NCI-H187 (cell line): ENCODE measurements at regions not wholly inside any gene's neighbourhood (a gene's known extent, or its start where the extent isn't known, plus 50 kb on each side); places are given as distances from the start of the nearest gene placed in this dataset.

Experiments used
- DNase-seq, 2 experiments: peaks; one replicate each; lab custom pipeline; 2025; lab: John Stamatoyannopoulos, UW

DNA sequence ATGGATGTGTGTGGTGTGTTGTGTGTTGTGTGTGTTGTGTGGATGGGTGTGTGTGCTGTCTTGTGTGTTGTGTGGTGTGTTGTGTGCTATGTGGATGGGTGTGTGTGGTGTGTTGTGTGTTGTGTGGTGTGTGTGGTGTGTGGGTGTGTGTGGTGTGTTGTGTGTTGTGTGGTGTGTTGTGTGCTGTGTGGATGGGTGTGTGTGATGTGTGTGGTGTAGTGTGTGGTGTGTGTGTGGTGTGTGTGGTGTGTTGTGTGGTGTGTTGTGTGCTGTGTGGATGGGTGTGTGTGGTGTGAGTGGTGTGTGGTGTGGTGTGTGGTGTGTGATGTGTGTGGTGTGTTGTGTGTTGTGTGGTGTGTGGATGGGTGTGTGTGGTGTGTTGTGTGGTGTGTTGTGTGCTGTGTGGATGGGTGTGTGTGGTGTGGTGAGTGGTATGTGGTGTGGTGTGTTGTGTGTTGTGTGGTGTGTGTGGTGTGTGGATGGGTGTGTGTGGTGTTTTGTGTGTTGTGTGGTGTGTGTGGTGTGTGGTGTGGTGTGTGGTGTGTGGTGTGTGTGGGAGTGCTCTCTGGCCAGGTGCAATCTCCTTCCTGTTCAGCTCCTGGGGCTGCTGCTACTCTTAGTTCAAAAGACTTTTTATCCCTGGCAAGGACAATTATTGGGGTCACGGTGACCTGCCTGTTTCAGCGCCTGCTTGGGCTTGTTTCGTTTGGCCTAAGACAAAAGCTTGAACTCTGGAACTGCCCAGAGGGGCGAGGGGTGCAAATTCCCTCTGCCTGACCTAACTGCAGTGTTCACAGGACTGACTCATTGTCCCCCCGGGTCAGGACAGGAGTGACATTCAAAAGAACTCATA is 101.1 kb downstream of the UBIAD1 start:
- no peak for DNase-seq

DNA sequence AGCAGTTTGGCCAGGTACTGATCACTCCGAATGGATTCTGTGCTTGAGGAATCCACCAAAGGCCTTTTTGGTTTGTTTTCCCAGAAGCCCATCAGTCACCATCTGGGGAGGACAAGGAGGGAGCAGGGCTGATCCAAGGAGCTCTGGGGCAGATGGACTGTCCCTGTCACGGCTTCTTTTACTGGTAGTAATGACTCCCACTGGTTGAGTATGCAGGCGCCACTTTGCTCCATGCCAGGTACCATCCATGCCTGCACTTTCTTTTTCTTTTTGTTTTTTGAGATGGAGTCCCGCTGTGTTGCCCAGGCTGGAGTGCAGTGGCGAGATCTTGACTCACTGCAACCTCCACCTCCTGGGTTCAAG is 101.7 kb downstream of the UBIAD1 start:
- DNase-seq: no peak

DNA sequence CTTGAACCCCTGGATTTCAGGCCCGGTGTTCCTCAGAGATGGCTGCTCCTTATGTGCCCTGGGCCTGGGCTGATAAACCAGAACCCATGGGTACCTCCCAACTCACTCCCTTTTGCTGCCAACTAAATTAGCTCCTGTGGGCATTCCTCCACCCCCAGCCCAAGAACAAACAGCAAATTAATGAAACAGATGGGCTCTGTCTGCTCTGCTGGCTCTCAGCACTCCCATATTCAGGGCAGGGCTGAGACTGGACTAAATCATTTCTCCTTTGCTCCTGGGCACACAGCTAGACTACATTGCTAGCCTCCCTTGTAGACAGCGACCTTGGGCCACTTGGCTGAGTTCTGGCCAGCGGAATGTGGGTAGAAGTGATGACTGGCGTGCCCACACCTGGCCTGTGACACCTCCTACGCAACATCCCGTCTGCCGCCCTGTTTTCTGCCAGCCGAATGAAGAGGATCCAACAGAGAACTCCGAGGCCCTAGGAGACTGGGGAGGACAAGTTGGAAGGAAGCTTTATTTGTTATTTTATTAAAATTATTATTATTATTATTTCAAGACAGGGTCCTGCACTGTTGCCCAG is 101.9 kb upstream of the DISP3 start:
- no peak for DNase-seq

DNA sequence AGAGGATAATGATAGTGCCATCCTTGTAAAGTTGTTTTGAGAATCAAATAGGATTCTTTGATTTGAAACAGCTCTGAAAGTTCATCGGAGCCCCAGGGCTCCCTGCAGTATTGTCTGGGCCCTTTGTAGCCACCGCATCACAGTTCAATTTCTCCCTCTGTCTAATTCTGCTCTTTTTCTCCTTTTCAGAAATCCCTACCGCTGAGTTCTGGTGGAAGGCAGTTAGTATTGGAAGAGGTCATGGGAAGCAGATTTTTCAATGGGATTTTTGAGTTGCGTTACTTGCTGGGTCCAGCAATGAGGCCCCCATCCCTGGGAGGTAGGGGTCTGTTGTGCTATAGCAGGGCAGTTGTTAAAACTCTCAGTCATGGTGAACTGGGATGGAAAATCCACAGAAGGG is 101.0 kb upstream of the DISP3 start:
- no peak for DNase-seq

DNA sequence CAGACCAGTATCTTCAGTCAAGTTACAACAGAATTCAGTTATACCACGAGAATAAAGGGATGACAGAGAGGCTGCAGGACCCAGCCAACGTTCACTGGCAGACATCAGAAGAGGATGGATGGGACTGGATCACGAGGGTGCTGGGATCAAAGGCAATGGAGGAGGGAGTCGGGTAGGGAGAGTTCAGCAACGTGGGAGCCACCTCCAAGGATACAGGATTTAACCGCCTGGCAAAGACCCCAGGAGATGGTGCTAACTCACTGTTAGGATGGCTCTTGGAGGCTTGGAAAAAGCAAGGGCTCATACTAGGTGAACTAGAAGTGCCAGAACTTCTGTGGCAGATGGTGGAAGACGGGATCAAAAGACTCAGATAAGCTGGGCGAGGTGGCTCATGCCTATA is 99.1 kb upstream of the DISP3 start:
- DNase-seq: no peak

DNA sequence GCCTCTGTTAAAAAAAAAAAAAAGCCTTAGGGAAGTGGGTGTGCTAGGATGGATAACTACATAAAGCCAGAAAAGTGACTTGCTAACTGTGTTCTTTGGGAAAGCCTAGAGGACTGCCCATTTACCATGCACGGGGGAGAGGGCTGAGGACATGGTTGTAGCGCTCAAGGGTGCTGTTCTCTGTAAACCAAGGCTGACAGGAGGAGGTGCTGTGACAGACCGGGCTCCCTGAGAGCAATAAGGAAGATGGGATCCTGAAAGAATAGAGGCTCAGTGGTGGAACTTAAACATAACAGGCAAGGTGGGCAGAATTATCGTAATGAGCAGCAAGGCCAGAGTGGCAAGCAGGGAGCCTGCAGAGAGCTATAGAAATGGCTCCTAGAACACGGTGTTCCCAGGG is 98.5 kb upstream of the DISP3 start:
- no peak for DNase-seq

DNA sequence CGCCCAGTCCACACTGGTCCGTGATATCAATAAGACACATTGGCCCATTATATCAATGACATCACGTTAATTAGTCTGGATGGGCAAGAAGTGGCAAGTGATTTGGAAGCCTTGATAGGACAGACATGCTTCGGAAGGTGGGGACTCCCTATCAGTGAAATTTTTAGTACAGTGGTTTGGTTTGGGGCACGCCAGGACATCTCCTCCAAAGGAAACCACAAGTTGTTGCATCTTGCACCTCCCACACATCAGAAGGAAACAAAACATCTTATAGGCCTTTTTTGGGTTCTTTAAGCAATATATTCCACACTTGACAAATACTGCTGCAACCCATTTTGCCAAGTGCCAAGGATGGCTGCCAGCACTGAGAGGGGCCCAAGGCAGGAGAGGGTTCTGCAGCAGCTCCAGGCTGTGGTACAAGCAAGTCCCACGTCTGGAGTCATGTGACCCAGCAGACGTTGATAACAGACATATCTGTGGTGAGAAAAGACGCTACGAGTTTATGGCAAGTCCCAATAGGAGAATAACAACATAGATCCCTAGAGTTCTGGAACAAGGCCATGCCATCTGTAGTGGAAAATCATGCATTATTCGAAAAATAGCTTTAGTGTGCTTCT is 95.3 kb upstream of the DISP3 start:
- DNase-seq: no peak

DNA sequence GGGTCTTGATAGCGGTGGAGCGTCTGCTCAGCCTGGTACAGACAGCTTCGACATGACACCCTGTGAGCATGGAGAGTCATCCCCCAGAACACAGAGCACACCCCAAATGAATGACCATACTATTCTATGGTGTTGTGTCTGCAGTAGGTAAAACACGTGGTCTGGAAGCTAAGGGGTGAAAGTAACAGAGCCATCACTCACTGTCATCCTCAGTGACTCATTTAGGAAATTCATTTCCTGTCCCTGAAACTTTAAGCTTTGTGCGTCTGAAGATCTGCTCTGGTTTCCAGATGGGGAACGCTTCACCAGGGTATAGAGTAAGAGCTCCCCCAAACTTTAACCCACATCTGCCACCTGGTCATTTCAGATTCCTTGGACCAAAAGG is 94.8 kb upstream of the DISP3 start:
- no peak for DNase-seq

DNA sequence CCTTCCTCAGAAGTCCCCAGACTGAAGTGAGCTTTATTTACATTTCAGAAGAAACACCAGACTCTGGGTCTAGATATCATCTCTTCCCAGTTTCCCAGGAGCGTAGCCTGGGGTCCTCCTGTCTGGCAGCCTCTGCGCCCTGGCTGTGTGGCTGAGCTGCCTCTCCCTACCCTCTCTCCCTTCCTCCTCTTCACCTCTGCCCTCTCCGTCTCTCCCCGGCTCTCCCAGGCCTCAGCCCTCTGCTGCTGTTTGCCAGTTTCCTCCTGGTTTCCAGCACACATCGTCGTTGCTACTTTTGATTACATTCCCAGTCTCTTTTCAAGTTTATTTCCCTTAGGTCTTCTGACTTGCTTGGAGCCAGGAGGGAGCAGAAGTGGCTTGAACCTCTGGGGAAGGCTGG is 91.1 kb upstream of the DISP3 start:
- DNase-seq: no peak

DNA sequence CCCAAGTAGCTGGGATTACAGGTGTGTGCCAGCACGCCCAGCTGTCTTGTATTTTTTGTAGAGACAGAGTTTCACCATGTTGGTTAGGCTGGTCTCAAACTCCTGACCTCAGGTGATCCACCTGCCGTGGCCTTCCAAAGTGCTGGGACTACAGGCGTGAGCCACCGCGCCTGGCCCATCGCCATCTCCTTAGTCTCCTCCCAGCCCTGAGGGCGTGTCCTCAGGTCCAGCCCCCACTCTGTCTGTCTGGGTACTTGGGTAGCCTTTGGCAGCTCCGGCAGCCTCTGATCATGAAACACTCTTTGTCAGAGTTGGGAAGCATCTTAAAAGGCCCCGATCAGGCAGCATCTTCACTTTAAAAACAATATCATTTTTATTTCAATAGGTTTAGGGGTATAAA is 90.3 kb upstream of the DISP3 start:
- DNase-seq: no peak

DNA sequence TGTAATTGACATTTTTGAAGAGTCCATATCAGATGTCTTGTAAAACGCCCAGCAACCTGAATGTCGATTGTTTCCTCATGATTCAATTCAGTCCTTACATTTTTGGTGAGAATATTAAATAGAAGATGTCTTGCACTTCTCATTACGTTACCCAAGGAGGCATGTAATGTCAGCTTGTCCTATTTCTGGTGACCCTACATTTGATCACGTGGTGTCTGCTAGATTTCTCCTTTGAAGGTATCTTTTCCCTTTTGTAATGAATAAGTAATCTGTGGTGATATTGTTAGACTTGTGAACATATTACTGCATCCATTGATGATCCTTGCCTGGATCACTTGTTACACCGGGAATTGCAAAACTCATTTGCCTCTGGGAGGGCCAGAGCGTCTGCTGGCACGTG is 87.6 kb upstream of the DISP3 start:
- no peak for DNase-seq

DNA sequence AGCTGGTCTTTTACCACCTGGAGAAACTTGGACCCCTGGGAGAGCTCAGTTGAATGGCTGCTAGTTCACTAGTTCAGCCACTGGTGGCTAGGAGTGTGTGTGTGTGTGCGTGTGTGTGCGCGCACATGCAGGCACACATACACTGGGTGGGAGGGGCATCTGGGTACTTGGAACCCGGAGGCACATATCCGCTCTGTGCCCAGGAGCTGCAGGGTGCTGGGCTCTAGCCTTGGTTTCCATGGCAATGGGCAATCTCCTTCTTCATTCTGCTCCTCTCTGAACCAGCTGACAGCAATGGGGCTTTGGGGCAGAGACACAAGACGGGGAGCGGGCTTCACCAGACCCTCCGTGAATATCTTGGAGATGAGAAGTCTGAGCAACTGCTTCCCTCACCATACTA is 87.1 kb upstream of the DISP3 start:
- DNase-seq: no peak

DNA sequence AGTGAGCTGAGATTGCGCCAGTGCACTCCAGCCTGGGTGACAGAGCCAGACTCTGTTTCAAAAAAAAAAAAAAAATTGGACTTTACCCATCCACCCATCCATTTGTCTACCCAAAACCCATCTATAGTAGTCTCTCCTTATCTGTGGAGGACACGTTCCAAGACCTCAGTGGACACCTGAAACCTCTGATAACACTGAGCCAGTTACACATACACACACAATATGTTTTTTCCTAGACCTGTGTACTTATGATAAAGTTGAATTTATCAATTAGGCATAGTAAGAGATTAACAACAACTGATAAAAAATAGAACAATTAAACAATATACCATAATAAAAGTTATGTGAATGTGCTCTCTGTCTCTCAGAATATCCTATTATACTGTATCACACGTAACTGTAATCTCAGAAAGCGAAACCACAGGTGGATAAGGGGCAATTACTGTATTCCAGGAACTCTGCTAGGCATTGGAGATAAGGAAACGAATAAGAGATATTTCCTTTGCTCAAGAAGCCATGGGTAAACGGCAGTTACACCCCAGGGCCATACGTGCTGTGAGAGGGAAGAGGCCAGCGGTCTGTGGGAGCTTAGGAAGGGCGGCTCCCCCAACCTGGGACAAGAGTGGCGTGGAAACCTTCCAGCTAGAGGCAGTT is 84.2 kb upstream of the DISP3 start:
- DNase-seq: no peak

DNA sequence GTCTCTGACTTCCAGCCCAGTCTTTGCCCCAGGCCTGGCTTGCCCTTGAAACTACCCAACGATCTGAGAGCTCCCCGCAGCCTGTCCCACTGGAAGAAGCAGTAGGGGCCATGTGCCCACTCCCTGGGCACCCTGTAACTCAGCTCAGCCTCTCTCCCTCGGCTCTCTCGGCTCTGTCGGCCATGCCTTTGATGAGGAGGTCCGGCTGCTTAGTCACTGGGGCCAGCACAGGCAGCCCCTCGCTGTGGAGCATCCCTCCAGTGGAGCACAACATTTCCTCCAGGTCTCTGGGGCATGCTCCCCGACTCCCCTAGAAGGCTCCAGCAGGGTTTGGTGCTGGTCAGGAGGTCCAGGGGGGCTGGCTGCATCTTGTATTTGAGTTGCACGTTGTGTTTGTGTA is 83.3 kb upstream of the DISP3 start:
- DNase-seq: no peak

DNA sequence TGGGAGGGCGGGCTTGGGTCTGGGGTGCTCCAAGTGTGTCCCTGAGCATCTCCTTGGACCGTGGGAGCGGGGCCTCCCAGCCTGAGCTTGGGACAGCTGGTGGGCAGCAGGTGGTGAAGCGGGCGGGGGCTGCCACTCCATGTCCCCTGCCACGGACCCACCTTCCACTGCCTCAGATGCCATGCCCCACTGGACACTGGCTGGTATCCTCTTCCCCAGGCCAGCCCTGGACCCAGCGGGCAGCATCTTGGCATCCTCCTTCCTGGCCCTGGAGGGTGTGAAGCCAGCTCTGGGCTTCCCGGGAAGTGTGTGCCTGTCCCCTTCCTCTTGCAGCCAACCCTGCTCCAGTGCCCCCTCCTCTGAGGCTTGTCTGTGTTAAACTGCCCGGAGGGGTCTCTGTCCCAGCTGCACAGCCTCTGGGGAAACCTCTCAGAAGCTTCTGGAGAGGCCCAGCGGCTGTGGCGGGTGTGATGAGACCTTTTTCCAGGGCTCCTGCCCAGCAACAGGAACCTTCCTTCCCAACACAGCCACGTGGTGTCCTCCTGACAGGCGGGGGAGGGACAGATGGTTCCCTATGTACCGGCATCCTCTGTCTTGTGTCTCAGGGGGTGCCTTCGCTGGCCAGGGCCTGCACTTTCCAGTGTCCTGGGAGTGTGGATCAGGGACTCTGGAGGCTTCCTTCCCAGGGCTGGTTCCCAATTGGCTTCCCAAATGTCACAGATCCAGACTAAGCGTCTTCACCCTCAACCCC is 81.6 kb upstream of the DISP3 start:
- no peak for DNase-seq

DNA sequence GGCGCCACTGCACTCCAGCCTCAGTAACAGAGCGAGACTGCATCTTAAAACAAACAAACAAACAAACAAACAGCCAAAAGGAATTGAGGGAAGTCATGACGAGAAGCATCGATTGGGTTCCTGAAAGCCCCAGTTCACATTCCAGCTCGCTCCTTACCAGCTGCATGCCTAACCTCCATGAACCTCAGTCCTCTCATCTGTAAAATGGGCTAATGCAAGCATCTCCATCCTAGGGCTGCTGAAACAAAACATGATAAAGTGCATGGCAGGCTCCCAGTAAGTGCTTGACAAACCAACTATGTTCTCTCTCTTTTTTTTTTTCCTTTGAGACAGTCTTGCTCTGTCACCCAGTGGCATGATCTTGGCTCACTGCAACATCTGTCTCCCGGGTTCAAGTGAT is 79.7 kb upstream of the DISP3 start:
- no peak for DNase-seq

DNA sequence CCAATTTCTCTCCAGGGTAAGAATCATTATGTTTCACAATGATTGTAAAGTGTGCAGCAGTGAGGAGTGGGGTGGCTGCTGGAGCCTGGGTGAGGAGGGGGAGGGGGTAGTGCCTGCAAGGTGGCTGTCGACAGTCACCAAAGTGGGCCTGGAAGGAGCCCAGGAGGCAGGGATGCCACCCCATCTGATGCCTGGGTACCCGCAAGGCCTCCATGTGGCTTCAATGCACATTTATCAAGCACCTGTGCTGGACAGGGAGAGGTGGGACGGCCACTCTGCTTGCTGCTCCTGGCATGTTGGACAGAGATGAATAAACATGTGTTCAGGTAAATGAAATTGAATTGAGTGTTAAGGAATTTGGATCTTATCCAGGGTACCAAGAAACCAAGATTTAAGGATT is 78.8 kb upstream of the DISP3 start:
- DNase-seq: no peak

DNA sequence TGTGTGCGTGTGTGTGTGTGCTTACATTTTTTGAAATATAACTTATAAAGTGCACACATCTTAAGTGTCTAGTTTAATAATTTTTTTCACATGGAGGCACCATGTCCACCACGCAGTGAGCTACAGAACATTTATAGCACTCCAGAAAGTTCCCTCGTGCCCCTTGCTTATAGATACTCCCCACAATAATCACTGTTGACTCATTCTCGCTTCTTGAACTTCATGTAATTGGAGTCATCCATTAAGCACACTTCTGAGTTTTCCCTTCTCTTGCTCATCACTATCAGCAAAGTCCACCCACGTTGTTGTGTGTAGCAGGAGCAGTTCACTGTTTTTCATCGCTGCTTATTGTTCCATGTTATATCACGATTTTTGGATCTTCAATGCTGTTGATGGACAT is 78.4 kb upstream of the DISP3 start:
- no peak for DNase-seq

DNA sequence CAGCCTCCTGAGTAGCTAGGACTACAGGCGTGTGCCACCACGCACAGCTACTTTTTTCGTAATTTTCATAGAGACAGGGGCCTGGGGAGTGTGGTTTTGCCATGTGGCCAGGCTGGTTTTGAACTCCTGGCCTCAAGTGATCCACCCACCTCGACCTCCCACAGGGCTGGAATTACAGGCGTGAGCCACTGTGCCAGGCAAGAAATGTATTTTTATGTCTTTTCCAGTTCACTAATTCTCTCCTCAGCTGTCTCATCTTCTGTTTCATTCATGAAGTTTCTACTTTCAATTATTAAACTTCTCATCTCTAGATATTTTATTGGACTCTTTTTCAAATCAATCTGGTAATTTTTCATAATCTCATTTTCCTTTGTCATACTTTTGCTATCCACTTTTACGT is 72.1 kb upstream of the DISP3 start:
- DNase-seq: no peak

DNA sequence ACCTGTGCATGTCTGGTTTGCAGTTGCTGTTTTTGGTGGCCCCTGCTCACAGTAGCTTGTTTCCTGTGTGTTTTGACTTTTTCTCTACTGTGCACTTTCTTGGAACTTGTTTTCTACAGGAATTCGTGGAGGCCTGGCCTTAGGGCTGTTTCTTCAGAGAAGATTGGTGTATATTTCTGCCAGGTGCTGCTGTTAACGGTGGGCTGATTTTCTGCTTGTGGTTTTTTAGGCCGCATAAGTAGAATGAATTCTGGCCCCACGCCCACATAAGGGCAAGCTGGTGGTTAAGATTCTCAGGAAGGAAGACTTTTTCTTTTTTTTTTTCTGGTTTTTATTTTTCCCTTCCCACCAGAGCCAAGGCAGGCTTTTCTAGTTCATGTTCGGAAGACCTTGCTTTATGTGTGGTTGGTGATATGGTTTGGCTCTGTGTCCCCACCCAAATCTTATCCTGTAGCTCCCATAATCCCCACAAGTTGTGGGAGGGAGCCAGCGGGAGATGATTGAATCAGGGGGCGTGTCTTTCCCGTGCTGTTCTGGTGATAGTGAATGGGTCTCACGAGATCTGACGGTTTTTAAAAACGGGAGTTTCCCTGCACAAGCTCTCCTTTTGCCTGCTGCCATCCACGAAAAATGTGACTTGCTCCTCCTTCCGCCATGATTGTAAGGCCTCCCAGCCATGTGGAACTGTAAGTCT is 71.5 kb upstream of the DISP3 start:
- no peak for DNase-seq

DNA sequence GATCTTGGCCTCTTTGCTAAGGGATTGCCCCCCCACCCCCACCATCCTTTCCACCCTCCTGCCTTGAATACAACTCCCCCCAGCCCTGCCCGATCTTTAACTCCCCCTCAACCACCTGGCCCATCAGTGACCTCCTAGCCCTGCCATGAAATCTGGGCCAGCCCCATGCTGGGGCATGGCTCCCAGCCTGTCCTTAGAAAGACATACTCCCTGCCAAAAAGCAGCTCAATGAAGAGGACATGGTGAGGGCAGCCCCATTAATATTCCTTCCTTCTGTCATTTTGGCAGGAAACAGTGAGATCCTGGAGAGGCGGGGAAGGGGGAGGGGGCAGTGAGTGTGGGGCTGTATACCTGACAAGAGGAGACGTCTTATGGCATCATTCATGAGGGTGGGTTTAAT is 66.8 kb upstream of the DISP3 start:
- DNase-seq: no peak

DNA sequence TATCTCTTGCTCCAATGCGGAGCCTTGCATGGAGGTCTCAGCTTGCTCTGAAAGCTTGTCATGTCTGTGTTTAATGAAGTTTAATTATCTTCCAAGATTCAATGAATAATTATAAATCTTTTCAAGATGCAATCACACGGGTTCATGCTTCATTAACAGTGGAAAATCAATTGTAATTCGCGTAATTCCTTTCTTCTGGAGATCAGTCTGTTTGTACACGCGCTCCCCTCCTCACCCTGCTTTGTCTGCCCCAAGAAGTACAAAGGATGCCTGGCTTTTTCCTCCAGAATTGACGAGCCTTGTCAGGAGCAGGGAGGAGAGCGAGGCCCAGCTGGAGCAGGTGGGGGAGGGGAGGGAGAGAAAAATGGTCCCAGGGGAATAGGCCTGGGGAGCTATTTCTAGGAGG is 65.0 kb upstream of the DISP3 start:
- DNase-seq: peak in 1 of 2 experiments; percentile 5
